OCI-LY1 (cell line): ENCODE measurements at regions not wholly inside any gene's neighbourhood (a gene's known extent, or its start where the extent isn't known, plus 50 kb on each side); places are given as distances from the start of the nearest gene placed in this dataset.

Experiments used
- CTCF ChIP-seq: fragments of 200-600 bp; sonication (generic), shearing (Covaris generic); IDR thresholded peaks from 2 replicates; pipeline ENCODE4 v1.5.1; 2017; ENCODE audit warnings: mild to moderate bottlenecking, antibody characterized with exemption, low read length, moderate library complexity, mixed read lengths
- EZH2 ChIP-seq: fragments of 200-600 bp; sonication (generic), shearing (Covaris generic); IDR thresholded peaks from 2 replicates; pipeline ENCODE4 v1.8.0; 2017; ENCODE audit warnings: borderline replicate concordance, mixed run types, mild to moderate bottlenecking, antibody characterized with exemption, low read length, moderate library complexity, mixed read lengths

DNA sequence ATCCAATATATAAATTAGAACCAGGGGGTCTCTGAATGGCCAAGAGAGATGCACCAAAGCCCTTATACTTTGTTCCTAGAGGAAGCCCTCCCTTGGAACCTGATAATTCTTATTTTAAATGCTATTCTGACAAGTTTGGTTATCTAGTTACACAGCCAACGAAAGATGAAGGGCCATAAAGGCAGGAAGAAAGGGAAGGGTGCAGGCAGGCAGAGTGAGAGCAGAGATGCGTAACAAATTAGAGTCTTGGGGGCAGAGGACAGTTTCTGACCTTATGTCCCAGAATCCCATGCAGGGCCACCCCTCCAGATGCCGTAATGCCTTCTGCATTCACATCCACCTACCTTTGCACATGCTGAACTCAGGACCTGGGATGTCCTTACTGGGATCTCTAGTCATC, 344.6 kb upstream of the ARID1B start:
- no peak for TF ChIP-seq CTCF
- no peak for TF ChIP-seq EZH2
